ENCODE measurements at regions not wholly inside any gene's neighbourhood (a gene's known extent, or its start where the extent isn't known, plus 50 kb on each side); places are given as distances from the start of the nearest gene placed in this dataset.

DNA sequence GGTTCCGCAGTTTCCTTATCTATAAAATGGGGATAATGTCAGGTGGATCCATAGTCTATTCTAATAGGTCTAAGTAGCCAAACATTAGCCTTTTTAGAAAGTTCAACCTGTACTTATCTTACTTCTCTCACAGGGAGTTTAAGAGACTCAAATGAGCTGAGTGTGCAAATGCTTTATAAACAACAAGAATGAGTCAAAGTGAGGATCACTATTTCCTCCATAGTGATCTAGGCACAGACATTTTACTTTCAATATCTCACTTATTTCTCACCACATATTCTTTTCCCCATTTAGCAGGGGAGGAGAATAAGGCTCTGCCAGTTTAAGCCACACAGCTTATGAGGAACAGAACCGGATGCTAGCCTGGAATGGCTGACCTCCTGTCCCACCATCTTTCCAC, 92.1 kb upstream of the LMO4 start:
- Histone ChIP-seq H4K20me1 (replicated peaks; ENCODE audit: control insufficient read depth, extremely low read depth, insufficient read depth, low read length) (no peaks in the 10 kb centered on the region), H3K4me3 (replicated peaks in 1 of 3; ENCODE audit: insufficient read depth in 1 of 3, low read depth in 1 of 3, low read length in 3 of 3) (no peak overlapping the region), H3K36me3 (ENCODE audit: control insufficient read depth in 2 of 2, extremely low read depth in 1 of 2, insufficient read depth in 2 of 2, low read length in 2 of 2) (no peaks in the 10 kb centered on the region), H3K4me1 (ENCODE audit: control insufficient read depth, extremely low read depth, insufficient read depth, low read length) (no peaks in the 10 kb centered on the region), H3K79me2 (ENCODE audit: control insufficient read depth, insufficient read depth, low read length) (no peaks in the 10 kb centered on the region), H3K9me3 (replicated peaks; ENCODE audit: control insufficient read depth, insufficient read depth, low read length) (no peaks in the 10 kb centered on the region), H3K27ac (ENCODE audit: insufficient read depth, low read depth, low read length) (no peak overlapping the region), H3K9ac (replicated peaks; ENCODE audit: extremely low read depth, insufficient read depth, low read length) (no peak overlapping the region), H2AFZ (ENCODE audit: low read depth, low read length) (no peak overlapping the region), H3K27me3 (ENCODE audit: control insufficient read depth in 2 of 2, insufficient read depth in 2 of 2, low read length in 2 of 2) (peaks cover 0 to 6% of the 10 kb centered on the region in 2 experiments), H3K4me2 (ENCODE audit: insufficient read depth, low read length) (no peak overlapping the region), H3K9me1 (replicated peaks; ENCODE audit: control insufficient read depth, extremely low read depth, insufficient read depth, low read length) (no peaks in the 10 kb centered on the region)
- dilution Hi-C loops (cut with MboI; ENCODE audit: extremely low pct_ligation_motif_present, low sequenced_read_pairs) (no loop called here), intact Hi-C loops (cut with micrococcal nuclease) (no loop called here)
- TF ChIP-seq POLR2AphosphoS5 (IDR thresholded peaks at IDR 0.05; ENCODE audit: insufficient read depth, low read depth, low read length): no peak
- POLR2A ChIA-PET: no interaction called here
- FAIRE-seq (no peak), DNase-seq (ENCODE audit: low read depth, low spot score) (no peak)
- CTCF ChIA-PET: interaction anchor here (0.8 kb wide), 1 partner anchor 10 kb away, joined by 3 read pairs; no protein-coding TSS in a partner anchor
- BruUV-seq (replicated peaks): no TSS peak

DNA sequence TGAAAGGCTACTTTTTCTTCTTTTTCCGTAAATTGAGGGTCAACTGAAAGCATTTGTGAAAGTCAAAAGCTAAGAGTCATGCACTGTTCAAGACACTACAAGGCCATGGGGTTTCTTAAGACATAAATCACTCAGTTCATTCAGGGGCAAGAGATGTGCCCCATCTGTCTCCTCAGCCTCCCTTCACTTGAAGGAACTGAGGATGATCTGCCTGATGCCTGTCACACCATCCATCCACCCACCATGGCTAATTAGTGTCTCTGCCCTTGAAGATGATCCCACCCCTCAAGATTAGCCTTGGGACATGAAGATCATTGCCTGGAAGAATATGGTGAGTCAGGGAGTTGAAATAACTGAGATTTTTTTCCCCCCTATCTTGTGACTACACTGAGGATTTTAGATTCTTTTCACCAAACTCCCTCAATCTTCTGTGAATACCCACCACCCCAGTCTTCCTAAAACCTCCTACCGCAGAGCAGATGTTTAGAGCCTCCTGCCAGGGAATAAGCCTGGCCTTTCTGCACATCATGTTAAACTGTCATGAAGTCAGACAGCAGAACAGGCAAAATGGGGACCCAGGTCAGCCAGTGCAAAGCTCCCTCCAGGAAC, 88.6 kb upstream of the LMO4 start:
- no peak overlapping the region for H3K4me3 ChIP-seq (replicated peaks in 1 of 3; ENCODE audit: insufficient read depth in 1 of 3, low read depth in 1 of 3, low read length in 3 of 3)
- H3K9me1 ChIP-seq (replicated peaks; ENCODE audit: control insufficient read depth, extremely low read depth, insufficient read depth, low read length): no peaks in the 10 kb centered on the region
- no peaks in the 10 kb centered on the region for H3K9me3 ChIP-seq (replicated peaks; ENCODE audit: control insufficient read depth, insufficient read depth, low read length)
- no peak overlapping the region for H3K4me2 ChIP-seq (ENCODE audit: insufficient read depth, low read length)
- CTCF ChIA-PET: interaction anchor here (0.9 kb wide), 1 partner anchor 10 kb away, joined by 3 read pairs; no protein-coding TSS in a partner anchor
- H3K27me3 ChIP-seq (ENCODE audit: control insufficient read depth in 2 of 2, insufficient read depth in 2 of 2, low read length in 2 of 2): peaks cover 0 to 4% of the 10 kb centered on the region in 2 experiments
- no peak overlapping the region for H3K27ac ChIP-seq (ENCODE audit: insufficient read depth, low read depth, low read length)
- intact Hi-C loops (cut with micrococcal nuclease): no loop called here
- dilution Hi-C loops (cut with MboI; ENCODE audit: extremely low pct_ligation_motif_present, low sequenced_read_pairs): no loop called here
- BruUV-seq (replicated peaks): no TSS peak
- H3K79me2 ChIP-seq (ENCODE audit: control insufficient read depth, insufficient read depth, low read length): no peaks in the 10 kb centered on the region
- no peak overlapping the region for H3K9ac ChIP-seq (replicated peaks; ENCODE audit: extremely low read depth, insufficient read depth, low read length)
- H2AFZ ChIP-seq (ENCODE audit: low read depth, low read length): no peak overlapping the region
- H4K20me1 ChIP-seq (replicated peaks; ENCODE audit: control insufficient read depth, extremely low read depth, insufficient read depth, low read length): no peaks in the 10 kb centered on the region
- no peaks in the 10 kb centered on the region for H3K36me3 ChIP-seq (ENCODE audit: control insufficient read depth in 2 of 2, extremely low read depth in 1 of 2, insufficient read depth in 2 of 2, low read length in 2 of 2)
- TF ChIP-seq POLR2A (IDR thresholded peaks at IDR 0.05; ENCODE audit: low read depth, low read length) (no peak), JUN (IDR thresholded peaks at IDR 0.05; ENCODE audit: borderline replicate concordance, insufficient read depth, insufficient read length, low read depth) (no peak), GATA2 (IDR thresholded peaks at IDR 0.05; ENCODE audit: insufficient read depth, insufficient read length, low read depth, low read length) (no peak)
- H3K4me1 ChIP-seq (ENCODE audit: control insufficient read depth, extremely low read depth, insufficient read depth, low read length): no peaks in the 10 kb centered on the region
- FAIRE-seq: no peak
- POLR2A ChIA-PET: no interaction called here
- no peak for DNase-seq (ENCODE audit: low read depth, low spot score)
